AG04449 (cell line): ENCODE measurements at regions not wholly inside any gene's neighbourhood (a gene's known extent, or its start where the extent isn't known, plus 50 kb on each side); places are given as distances from the start of the nearest gene placed in this dataset.

Experiments
- CTCF ChIA-PET: fragments of 350-600 bp; formaldehyde crosslinking; extraction: SDS; loops from one replicate; lab custom pipeline; 2021; ENCODE audit warnings: antibody characterized with exemption; lab: Yijun Ruan, JAX
- POLR2A ChIA-PET: fragments of 400-600, 350-600 bp; formaldehyde crosslinking; extraction: SDS; loops from one replicate; lab custom pipeline; 2020; ENCODE audit warnings: antibody characterized with exemption, inconsistent platforms; lab: Yijun Ruan, JAX
- DNase-seq: peaks from one replicate; pipeline ENCODE4 v3.0.0-alpha.2; 2010; ENCODE audit warnings: low read depth, low spot score
- H3K4me3 ChIP-seq: 2 replicates; pipeline ENCODE4 v1.5.1; 2011; ENCODE audit warnings: low read depth, mild to moderate bottlenecking, control low read depth, low read length
- TF ChIP-seq, protein P1 (sequence below): IDR thresholded peaks from one replicate; pipeline ENCODE4 v1.5.1; 2011; ENCODE audit warnings: mild to moderate bottlenecking, moderate library complexity, low read length, control low read depth, inconsistent platforms; ENCODE audit not compliant: insufficient read depth; ENCODE audit errors: missing control alignments

DNA sequence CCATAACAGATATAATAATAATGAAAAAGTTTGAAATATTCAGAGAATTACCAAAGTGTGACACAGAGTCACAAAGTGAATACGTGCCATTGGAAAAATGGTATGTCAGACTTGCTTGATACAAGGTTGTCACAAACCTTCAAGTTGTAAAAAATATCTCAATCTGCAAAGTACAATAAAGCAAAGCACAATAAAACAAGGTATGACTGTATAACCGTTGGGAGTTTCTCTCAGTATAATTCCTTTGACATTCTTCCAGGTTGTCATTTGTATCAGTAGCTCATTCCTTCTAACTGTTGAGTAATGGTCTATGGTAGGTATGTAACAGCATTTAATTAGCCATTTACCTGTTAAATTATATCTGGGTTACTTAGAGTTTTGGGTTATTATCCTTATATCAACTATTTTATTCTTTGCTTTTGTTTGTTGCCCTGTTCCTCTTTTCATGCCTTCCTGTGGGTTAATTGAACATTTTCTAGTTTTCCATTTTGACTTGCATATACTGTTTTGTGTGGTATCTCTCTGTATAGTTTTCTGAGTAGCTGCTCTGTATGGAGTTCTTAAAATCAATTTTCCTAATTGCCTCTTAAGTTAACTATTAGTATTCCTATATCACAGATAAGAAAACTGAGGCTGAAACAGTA is 112.5 kb downstream of the SUCNR1 start:
- DNase-seq, result no peak
- H3K4me3 ChIP-seq, result no peak overlapping the region
- CTCF ChIA-PET, result no interaction called here
- TF ChIP-seq, protein P1, sequence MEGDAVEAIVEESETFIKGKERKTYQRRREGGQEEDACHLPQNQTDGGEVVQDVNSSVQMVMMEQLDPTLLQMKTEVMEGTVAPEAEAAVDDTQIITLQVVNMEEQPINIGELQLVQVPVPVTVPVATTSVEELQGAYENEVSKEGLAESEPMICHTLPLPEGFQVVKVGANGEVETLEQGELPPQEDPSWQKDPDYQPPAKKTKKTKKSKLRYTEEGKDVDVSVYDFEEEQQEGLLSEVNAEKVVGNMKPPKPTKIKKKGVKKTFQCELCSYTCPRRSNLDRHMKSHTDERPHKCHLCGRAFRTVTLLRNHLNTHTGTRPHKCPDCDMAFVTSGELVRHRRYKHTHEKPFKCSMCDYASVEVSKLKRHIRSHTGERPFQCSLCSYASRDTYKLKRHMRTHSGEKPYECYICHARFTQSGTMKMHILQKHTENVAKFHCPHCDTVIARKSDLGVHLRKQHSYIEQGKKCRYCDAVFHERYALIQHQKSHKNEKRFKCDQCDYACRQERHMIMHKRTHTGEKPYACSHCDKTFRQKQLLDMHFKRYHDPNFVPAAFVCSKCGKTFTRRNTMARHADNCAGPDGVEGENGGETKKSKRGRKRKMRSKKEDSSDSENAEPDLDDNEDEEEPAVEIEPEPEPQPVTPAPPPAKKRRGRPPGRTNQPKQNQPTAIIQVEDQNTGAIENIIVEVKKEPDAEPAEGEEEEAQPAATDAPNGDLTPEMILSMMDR, result no peak
- POLR2A ChIA-PET, result no interaction called here

DNA sequence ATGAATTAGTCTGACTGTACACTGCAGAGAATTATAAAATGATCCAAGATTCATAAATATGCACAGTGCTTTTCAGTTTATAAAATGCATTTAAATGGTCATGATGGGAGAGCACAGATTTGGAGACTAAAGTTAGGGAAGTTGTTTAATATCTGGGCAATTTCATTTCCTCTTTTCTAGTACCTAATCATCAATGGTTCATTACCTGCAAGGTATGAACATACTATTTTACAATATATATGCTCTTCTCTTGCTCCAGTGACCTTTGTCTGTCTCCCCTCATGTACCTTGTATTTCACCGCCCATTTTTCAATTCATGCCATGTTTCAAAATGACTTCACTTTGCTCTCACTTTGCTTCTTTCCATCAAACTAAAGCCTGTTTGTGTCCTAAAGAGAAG is 114.5 kb downstream of the SUCNR1 start:
- no peak for DNase-seq
- H3K4me3 ChIP-seq, result no peak overlapping the region

DNA sequence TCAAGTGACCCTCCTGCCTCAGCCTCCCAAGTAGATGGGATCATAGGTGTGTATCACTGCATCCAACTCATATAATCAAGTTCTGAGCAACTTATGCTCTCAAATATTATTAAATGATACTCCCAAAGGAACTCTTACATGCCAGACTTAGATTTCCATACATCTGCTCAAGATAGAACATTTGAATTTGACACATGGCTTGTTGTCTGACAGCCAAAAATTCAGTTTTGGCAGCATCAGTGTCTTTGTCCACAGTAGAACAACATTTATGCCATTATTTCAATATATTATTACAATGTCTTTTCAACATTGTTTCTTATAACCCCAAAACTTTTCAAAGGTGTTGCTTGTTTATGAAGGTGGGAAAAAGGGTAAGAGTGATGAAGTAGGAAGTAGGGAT is 116.2 kb downstream of the SUCNR1 start:
- ChIA-PET CTCF (no interaction called here), POLR2A (no interaction called here)
- TF ChIP-seq, protein P1, result no peak
- no peak overlapping the region for H3K4me3 ChIP-seq
- DNase-seq, result no peak

More for the DNA sequence above, 114.5 kb downstream of the SUCNR1 start:
- TF ChIP-seq, protein P1, result no peak
- ChIA-PET POLR2A (no interaction called here), CTCF (no interaction called here)

DNA sequence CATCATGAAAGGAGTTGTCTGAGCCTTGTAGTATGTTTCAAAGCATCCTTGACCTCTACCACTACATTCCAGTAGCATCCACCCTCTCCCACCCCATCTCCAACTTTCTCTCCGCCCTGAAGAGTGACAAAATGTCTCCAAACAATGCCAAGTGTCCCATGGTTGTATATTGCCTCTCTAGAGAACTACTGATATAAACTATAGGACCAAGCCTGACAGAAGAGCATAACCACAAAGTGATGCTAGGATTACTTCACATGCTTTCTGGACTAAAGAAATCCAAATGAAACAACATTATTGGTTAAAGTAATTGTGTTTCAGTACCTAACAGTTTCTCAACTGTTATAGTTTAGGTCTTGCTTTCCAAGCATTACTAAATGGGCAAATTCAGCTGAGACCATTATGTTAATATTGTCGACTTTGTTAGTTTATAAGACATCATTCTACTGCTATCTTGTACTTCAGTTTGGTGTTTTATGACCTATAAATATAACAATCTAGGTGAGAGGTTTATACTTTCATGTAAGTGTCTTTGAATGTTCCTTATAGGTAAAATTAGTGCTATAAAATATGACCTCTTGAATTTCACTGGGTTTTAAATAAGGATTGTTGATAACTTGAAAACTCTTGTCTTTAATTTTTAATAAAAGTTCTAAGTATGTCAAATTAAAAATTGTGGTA is 117.4 kb downstream of the SUCNR1 start:
- H3K4me3 ChIP-seq, result no peak overlapping the region
- TF ChIP-seq, protein P1, result no peak
- no peak for DNase-seq
- ChIA-PET CTCF (interaction anchor here (0.7 kb wide), 1 partner anchor 580 kb away, joined by 4 read pairs; no protein-coding TSS in a partner anchor), POLR2A (no interaction called here)

- H3K4me3 ChIP-seq, result no peak overlapping the region
- DNase-seq, result no peak
- ChIA-PET POLR2A (no interaction called here), CTCF (interaction anchor here (1.1 kb wide), 1 partner anchor 9 kb away, joined by 3 read pairs; no protein-coding TSS in a partner anchor)
- TF ChIP-seq, protein P1, result no peak
Observed at GRCh38 chr3:151992326-151993041, 119.0 kb downstream of the SUCNR1 start.

DNA sequence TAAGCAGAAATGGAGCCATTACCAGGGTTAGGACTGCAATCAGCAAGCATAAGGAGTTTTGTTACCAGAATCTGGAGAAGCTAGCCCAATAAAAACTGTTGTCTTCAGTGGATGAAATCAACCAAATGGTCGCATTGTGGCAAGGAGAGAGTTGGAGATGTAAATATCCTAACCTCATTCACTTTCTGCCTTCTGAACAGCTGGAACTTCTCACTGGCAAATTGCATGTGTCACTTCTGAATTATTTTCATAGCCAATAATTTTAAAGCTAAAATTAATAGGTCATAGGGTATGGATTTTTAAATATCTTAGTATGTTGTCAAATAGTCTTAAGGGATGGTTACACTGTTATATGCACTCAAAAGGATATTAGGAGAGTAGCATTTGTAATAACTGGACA is 121.6 kb downstream of the SUCNR1 start:
- POLR2A ChIA-PET, result no interaction called here
- TF ChIP-seq, protein P1, result no peak
- H3K4me3 ChIP-seq, result no peak overlapping the region
- CTCF ChIA-PET, result interaction anchor here (2.5 kb wide), 1 partner anchor 10 kb away, joined by 8 read pairs; no protein-coding TSS in a partner anchor
- DNase-seq, result no peak
